NCI-H2107 treated with DMSO at 0.1 percent for 48 hours (cell line): ENCODE measurements at regions not wholly inside any gene's neighbourhood (a gene's known extent, or its start where the extent isn't known, plus 50 kb on each side); places are given as distances from the start of the nearest gene placed in this dataset.

Experiments used
- DNase-seq: peaks from one replicate; lab custom pipeline; 2025; ENCODE audit not compliant: unreplicated experiment; lab: John Stamatoyannopoulos, UW

DNA sequence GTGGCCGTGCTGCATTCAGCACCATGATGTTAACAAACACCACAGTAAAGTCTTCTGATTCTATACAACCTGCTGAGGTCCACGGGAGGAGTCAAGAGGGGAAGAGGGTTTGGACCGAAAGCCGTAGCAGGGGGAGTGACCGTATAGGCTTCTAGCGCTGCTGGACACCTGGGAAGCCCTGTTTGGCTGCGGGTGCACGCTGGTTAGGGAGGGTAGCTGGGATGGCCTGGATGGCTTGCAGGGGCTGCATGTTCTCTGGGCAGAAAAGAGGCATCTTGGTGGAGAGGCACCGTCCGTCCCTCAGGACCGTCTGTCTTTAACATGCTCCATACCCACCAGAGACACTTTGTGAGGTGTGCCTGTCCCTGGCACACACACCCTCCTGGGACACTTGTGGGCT is 251.0 kb upstream of the IRX1 start:
- DNase-seq, result no peak

DNA sequence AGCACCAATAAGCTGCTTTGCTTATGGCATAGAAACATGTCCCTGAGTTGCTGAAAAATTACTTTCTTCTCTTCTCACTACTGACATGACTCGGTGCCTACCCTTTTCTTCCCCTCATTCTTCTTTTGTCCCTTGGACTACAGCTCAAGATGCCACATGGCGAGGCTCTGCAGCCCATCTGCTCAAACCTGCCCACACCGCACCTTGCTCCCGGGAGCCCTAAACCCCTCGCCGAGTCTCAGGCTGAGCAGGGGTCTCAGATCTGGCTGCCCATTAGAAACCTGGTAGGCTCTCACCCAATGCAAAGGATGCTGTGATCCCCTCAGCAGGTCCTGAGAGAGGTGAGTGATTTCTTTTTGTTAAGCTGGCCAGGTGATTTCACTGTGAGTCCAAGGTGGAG is 251.7 kb upstream of the IRX1 start:
- DNase-seq, result no peak

DNA sequence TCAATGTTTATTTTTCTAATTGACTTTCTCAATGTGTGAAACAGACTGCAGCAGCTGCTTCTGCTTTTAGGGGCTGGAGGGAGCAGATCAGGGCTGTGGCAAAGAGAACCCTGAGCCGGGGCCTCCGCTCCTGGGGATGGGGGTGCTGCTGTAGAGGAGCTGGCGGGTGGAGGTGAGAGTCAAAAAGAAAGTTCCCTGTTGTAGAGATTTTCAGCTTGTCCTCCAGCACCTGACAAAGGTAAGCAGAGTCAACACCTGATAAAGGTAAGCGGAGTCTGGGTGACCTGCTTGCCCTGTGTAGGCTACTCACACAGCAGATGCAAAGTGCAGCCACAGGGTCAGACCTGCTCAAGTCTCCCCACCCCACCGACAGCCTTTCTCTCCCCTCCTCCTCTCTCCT is 252.4 kb upstream of the IRX1 start:
- DNase-seq, result no peak

DNA sequence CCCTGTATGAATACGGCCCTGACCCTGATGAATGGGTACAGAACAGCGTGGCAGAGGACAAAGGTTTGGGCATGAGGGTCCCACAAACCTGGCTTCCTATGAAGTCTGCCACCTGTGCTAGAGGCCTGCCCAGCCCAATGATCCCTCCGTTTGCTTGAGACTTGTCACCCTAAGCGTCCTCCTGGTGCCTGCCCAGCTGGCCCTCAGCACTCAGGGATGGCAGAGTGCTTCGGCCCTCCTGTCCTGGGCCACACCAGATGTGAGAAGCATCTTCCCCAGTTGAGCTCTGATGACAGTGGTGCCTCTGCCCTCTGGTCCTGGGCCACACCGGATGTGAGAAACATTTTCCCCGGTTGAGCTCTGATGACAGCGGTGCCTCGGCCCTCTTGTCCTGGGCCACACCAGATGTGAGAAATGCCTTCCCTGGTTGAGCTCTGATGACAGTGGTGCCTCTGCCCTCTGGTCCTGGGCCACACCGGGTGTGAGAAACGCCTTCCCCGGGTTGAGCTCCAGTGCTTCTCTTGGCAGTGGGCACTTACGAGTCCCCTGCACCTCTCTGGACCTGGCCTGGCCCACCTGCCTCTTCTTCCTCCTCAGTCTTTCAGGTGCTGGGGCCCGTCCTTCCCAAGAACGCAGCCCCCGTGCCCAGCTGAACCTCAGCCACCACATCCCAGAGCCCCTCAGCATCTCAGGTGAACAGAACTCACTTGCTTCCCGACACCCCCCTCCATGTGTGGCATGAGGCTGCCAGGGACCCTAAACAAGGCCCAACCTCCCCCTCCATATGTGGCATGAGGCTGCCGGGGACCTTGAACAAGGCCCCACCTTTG is 253.1 kb upstream of the IRX1 start:
- no peak for DNase-seq

DNA sequence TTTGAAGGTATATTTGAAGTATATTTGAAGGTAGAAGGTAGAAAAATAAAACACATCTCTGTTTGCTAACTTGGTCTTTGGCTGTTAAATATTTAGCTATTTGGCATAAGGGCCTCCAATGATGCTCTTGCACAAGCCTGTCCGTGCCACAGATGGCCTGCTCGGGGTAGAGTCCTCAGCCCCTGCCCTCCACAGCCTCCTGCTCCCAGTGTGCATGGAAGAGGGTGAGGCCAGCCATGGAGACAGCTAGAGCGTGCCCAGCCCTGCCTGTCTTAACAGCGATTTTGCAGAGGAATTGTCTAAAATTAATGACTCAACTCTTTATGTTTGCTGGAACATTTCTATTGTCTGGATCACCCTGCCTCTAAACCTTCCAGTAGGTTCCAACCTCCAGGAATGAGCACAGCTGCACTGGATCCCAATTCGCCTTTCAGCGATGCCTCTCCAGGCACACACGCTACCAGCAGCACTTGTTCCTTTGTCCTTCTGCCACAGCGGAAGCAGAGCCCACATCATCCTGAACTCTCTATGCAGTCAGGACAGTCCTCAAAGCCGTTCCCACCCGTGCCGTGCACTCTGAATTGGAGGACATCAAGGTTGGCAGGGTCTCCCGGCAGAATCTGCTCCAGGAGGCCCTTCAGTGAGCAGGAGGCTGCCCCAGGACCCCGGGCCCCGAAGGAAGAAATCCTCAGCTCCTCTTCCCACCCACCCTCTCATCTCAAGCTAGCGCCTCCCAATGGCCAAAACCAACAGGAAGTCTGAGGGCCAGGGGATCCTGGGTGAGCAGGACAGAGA is 254.0 kb upstream of the IRX1 start:
- DNase-seq, result no peak

DNA sequence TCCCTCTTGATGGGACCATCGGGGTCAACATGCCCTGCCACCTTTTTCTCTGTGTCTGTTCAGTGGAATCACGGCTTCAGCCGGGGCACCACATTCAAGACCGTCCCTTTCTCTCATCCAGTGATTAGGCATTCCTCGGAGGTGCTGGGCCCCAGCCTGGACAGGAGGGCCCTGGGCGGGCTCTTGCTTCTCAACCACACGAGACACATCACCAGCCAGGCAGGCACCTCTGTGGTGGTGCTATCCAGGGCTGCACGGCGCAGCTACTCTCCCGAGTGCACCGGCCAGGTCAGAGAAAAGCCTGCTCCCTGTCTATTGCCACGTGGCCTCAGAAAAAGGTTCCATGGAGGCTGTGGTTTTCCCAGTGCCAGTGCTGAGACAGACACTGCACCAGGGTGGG is 255.2 kb upstream of the IRX1 start:
- DNase-seq, result no peak

DNA sequence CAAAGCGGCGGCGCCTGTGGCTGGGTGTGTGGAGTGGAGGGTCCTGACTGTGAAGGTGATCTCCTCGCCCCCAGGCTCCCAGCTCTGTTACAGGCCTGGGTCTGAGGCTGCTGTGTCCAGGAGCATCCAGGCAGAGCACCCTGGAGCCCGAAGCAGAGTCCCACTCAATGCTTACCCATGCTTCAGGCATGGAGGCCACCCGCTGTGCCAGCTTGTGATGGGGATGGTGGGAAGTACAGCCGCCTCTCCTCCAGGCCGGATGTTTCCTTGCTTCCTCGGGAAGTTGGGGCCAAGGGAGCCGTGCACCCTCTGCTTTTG is 255.9 kb upstream of the IRX1 start:
- DNase-seq, result no peak

DNA sequence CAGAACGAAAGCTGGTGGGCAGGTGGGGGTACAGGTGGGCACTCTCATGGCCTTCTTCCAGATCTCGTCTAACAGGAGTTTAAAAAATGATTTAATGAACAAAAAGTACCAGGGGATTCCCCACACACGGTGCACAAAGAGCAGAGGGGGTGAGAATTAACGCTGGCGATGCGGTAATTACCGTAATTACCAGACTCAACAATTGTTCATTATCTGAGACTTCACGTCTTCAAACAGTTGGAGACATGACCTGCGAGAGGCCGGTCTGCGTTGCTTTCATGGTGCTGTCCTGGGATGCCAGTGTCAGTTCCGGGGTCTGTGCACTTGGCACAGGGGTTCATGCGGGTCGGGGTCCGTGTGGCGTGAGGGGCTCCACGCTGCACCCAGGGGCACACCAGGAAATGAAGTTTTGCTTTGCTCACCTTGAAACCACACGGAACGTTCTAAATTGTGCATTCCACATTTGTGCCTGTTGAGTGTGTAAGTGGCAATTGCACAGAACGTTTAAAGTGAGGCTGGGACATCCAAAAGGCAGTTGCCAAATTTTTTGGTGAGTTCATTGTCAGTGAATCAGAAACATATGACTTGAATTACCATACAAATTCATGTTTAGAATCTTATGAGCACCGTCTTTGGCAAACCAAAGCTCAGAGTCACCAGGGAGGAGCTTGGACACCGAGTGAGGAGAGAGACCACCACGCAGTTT is 256.4 kb upstream of the IRX1 start:
- DNase-seq, result no peak

DNA sequence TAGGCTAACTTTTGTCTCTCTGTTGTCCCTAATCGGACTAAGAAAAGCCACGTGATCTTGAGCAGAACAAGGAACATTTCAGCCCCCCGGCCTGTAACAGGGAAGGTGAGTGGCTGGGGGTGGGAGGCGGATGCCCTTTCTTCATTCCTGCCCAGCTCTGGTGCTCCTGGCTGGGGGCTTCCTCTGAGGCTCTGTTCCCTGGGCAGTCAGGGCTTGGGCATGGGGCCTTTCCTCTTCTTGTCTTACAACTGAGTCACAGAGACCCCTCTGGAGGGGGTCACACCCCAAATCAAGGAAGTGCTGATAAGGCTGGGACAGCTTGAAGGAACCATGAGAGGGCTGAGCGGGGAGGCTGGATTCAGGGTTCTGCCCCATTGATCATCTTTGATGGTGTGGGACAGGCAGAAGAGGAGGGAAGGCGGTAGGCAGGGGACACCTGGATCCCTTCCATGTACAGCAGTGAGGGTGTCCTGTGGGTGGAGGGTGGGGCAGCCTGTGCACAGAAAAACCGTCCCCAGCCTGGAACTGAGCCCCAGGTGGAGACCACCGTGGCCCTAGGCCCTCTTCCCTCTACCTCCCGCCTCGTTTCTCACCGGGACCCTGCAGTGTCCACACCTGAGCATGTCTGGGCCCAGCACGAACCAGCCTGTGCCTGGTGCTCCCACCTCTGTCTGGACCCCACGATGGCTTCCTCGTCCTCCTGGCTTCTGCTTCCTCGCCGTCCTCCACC is 257.7 kb upstream of the IRX1 start:
- DNase-seq, result no peak

DNA sequence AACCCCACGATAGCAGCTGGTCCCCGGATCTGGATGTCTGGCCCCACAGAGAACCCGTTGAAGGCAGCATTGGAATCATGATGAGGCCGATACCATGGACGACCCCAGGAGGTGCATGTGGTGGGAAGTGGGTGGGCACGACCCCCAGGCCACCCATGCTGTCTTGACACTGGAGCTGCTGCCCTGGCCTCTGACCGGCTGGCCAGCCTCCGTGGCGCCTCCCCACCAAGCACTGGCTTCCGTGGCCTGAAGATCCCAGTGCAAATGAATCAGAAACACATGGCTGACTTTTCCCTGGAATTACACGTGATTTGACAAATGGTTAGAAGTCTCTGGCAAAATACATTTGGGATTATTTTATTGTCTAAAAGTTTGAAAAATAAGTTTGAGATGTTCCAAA is 259.0 kb upstream of the IRX1 start:
- DNase-seq, result no peak

DNA sequence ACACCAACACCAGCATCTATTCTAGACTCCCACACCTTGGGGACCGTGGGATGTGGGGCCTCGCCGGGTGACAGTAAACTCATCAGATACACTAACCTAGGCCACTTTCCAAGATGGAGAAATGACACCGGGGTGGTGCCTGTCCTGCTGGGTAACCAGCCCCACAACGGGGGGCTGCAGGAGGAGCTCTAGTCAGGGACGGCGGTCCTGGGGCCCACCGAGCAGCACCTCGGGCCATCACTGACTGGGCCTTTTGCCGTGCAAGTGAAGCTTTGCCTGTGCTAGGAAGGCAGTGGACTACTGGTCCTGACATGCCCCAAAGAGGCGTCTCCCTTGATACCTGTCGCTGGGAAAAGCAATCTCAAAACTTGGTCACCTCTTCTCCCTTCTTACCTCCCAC is 260.3 kb upstream of the IRX1 start:
- DNase-seq, result no peak

DNA sequence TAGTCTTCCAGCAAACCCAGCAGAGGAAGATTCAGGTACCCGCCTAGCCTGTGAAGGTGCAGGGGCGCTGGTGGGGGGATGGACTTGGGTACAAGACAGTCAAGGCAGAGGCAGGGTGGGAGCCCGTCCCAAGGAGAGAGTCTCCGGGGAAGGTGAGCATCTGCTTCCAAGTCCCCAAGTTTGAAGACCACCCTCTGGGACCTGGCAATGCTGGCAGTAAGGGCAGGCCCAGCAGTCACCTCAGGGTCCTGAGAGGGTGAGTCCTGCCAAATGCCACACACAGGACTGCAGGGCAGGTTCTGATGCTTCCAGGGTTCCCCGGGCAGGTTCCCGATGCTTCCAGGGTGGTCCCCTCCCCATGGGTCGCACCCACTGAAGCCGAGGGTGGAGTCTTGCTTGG is 261.8 kb upstream of the IRX1 start:
- DNase-seq, result no peak

DNA sequence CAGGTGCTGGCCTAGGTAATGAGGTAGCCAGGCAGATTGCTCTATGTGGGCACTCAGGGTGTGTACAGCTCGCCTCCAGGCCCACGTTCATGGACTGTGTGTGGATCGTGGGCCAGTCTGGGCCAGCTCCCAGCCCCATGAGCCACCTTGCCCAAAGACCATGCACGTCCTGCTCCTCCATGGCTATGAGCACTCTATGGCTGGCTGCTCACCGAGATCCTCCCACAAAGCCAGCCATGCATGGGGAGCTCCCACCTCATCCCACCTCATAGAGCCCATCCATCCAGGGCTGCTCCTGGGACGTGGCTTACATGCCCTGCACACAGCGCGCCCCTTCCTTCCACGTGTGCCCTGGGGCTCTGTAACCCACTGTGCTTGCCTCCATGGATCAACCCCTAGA is 262.5 kb upstream of the IRX1 start:
- no peak for DNase-seq

DNA sequence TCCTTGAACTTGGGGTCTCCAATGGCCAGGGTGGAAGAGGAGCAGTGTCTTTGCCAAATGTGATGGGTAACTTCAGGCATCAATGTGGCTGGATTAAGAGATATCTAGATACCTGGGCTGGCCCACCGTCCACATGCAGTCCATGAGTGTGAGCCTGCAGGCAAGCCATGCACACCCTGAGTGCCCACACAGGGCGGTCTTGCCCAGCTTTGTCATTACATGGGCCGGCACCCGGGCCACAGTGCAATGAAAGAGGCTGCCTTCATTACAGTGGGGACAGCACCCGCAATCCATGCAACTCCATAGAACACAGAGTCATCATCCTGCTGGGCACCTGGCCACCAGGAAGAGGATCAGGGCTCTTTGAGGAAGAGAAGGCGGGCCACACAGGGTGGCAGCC is 263.8 kb upstream of the IRX1 start:
- no peak for DNase-seq

DNA sequence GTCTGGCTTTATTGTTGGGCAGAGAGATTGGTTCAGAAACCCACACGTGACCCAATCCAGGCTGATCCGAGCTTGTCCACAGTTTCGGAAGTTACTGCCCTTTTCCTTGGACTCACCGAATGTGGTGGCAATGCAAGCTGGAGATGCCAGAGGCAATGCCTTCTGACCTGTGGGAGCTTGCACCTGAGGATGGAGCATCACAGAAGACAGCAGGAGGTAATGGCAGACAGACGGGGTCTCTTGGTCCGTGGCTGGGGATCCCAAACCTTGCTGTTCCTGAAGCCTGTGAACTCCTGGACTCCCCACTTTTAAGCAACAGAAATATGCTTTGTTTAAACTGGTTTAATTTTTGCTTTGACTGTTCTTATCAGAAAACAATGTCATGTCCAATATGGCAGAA is 265.2 kb upstream of the IRX1 start:
- no peak for DNase-seq

DNA sequence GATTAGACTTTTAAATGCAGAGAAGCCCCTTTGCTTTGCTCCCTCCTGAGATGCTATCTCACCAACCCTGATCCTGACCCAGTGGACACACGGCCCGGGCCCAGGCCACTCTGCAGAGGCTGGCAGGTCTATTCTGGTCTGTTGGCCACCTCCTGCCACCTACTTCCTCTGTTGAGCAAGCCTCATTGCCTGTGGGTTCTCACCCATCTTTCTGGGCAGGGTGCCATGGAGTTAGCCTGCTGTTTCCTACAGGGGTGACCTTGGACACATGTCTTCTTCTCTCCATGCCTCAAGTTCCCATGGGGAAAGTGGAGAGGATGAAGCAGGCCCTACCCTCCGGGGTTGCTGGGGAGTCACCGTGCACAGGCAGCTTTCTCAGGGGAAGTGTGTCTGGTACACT is 266.2 kb upstream of the IRX1 start:
- no peak for DNase-seq

DNA sequence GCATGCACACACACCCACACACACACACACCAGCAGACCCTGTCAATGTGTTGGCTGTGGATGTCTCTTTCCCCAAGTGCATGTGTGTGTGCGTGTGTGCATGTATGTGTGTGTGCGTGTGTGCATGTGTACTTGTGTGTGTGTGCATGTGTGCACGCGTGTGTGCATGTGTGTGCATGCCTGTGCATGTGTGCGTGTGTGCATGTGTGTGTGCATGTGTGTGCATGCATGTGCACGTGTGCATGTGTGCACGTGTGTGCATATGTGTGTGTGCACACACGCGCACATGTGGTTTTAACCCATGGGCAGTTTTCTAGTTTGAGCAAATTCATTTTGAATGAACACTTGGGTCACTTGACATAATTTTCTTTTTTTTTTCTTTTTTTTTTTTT is 268.8 kb upstream of the IRX1 start:
- DNase-seq, result no peak

DNA sequence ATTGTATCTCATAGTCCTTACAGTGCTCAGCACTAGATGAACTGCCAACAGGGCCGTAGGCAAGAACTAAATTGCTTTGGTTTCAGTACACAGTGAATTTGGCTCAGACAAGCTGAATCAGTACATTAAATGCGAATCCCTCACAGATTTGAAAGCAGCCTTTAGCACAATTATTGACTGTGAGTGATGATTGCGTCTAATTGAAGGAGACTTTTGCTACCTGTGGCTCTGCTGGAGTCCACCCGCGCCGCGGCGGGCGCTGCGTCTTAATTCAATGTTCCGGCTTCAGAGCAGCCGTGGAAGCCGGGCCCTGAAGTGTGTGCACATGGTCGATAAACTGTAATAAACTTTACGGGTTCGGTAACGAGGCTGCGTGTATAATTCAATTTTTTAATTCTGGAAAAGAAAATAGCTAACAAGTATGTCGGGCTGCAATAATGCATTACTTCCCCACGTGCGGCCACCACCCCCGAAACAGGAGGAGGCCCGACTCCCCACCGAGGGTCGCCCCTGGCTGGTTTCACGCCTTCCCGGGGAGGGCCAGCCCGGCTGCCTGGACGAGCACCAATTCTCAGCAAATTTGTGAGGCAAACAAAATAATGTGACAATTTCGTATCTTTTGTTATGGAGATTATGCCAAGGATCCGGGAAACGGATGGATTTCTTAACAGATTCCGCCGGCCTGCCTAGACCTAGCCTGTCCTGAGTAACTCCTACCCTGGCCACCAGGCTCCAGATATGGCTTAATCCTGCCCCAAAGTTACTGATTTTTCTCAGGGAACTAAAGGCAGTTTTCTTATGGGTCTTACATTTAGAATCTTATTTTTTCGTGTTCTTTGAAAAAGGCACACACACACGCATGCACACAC is 269.4 kb upstream of the IRX1 start:
- no peak for DNase-seq

DNA sequence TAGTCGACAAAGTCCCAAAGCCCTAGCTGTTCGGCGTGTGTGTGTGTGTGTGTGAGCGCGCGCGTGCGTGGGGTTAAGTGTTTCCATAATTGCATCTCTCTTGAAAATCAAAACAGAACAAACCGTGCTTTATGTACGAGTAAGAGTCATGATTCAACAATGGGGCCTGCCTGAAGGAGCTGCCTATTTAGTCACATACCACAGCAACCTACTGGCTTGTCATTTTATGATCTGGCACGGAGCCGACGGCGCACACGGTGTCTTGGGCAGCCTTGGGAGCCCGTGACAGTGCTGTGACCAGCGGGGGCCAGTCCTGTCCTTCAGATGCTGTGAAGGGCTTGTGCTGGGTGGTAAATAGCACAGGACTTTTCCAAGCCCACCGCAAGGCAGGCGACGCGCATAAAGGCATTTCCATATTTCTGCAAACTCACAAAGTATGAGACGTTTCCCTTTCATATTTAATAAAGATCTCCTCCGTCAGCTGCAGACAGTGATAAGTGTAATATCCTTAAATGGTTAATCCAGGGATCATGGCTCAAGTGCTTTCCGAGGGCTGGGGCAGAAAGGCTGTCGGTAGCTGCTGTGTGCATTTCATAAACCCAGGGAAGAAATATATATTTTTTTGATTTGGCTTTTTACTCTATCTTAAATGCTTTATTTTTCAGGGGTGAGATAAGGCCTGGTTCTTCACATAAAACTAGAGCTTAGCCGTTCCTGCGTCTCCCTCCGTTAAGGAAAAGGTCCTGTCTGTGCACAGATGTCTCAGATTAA is 270.2 kb upstream of the IRX1 start:
- DNase-seq, result no peak
